Suppressor macrophage treated with lipopolysaccharide for 1 hour (primary cell): ENCODE measurements at regions not wholly inside any gene's neighbourhood (a gene's known extent, or its start where the extent isn't known, plus 50 kb on each side); places are given as distances from the start of the nearest gene placed in this dataset.
"Not testable (repeated sequence)": the region's sequence is repeated elsewhere in the genome, so short reads cannot be mapped to it uniquely, and the experiment has no call there.

ENCODE experiments used
- DNase-seq, 3 donors: peaks; one replicate each; pipeline ENCODE4 v3.0.0-alpha.2; 2020 to 2022

DNA sequence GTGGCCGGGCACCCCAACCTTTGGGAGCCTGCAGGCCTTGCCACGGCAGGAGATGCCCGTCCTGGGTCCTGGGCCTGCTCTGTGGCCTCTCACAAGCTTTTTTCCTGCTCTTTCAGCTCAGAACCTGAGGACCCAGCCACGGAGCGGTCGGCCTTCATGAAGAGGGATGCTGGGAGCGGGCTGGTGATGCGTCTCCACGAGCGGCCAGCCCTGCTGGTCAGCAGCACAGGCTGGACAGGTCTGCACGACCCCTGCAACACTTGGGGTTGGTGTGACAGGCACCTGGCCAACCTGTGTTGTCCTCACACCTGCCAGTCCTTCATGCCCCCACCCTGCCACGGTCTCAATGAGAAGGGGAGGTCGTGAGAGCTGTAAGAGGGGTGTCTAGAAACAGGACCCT, 170.0 kb downstream of the ADRA2C start:
- DNase-seq, result no peak

DNA sequence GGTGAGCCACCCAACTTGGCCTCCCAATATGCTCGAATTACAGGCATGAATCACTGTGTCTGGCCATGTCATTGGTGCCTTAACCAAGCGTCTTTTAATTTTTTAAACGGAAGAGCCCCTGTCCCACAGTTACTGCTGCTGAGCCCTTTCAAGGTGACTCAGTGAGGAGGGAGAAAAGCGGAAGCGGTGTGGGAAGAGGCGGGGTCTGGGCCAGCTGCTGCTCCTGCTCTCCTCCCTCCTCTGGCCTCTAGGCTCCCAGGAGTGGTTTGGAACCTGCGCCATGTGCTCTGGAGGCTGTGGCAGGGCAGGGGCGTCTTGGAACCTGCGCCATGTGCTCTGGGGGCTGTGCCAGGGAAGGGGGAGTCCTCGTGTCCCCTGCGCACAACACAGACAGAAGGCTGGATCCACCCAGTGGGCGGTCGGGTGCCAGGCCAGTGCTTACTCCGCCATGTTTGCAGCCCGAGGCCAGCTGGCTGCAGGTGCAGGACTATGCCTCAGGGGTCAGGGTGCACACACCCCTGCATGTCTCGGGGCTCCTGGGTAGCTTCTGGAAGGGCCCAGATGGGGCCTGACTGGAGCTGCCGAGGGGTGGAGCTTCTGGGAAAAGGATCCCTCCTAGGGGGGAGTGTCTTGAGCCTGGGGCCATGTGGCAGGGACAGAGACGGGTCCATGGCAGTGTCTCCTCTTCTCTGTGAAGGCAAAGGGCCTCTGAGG, 171.8 kb downstream of the ADRA2C start:
- peak in 2 of 3 donors; percentile 1 to 2 for DNase-seq

DNA sequence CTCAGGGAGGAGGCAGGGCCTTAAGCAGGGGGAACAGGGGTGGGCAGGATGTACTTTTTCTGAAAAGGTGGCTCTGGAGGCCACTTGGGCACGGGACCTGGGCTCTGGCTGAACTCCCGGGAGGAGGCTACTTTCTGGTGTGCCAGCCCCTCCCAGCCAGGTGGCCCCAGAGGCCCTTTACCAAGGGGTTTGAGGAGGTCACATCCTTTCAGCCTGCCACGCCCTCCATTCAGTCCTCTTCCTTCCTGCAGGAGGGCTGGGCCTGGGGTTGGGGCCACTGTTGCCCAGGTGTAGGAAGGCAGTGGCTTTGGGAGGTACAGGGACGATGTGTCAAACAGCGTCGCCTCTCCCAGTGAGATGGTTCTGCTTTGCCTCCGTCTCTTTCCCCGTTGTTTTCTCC, 172.5 kb downstream of the ADRA2C start:
- DNase-seq, result not testable (repeated sequence)

DNA sequence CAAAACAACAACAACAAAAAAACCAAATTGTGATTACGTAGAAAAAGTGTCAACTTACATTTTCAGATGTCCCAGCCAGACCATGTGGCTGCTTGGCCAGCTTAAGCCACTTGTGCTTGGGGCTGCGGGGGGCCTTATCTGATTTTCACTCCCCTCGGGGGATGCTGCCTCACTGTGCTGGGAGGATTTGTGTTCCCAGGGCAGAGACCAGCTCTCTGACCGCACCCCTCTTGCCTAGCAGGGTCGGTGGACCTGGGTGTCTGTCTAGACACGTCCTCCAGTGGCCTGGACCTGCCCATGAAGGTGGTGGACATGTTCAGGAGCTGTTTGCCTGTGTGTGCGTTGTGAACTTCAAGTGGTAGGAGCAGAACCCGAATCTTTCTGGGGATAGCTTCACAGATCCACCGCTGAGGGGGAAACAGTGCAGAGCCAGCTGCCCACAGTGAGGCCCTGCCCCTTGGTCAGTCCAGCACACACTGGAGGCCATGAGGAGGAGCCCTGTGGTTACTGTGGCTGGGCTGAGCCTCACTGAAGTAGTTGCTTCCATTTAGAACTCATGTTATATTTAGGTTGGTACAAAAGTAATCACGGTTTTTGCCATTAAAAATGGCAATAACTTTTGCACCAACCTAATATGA, 173.9 kb downstream of the ADRA2C start:
- DNase-seq, result not testable (repeated sequence)

DNA sequence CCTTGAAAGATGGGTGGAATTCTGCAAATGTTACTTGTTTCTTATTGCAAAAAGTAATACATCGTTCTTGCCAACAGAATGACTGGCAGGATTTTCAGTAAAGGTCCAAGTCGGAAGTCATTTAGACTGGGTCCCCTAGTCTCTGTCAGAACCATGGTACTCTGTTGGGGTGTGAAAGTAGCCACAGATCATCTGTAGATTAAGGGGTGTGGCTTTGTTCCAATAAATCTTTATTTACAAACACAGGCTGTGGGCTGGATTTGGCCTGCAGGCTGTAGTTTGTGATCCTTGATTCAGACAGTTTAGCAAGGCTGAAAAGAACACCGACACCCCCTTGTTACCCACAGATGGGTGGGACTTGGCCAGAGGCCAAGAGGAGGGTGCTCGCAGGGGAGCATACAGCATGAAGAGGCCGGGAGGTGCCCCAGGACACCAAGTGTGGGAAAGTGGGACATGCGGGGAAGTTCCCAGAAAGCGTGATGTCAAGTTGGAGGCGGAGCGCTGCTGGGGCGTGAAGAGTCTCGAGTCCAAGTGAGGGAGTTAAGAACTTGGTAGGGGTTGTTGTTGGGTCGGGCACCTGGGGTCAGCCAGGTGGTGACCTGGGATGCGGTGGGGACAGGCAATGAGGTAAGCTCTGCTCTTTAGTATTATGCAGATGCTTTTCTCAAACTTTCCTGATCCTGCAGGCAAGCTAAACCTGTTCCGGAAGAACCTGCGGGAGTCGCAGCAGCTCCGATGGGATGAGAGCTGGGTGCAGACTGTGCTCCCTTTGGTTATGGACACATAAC, 175.7 kb downstream of the ADRA2C start:
- DNase-seq, result not testable (repeated sequence)

DNA sequence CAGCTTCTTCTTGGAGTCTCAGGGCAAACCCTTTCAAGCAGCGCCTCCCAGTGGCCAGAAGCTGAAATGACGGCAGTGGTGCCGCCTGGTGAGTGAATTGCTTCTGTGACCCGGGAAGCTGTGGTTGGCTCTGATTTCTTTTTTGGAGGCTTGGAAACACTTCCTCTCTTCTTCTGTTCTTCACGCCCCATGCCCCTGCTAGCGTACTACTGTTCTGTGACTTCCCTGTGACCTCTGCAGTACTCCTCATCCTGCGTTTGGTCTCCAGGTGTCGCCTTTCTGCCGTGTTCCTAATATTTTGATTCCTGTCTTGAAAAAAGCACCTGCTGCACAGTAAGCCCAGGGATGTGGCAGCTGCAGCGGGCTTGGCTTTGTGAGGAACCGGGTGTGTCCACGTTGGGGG, 176.4 kb downstream of the ADRA2C start:
- DNase-seq, result peak; percentile 32 to 43 (median 38)

DNA sequence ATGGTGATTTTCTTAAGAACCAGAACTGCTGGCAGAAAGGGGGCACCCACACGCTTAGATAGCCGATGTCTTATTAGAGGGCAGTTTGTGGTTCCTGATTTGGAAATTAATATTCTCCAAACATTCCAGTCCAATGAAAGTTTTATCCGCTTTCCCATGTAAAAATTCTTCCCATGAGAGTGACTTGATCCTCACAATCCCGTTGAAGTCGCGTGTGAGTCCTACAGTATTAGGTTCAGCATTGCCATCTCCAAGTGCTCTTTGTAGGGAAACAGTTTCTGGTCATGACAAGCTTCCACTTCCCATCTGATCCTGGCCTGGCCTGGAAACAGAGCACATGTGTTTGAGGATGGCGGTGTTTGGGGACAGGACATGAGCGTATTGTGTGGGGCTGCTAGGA, 176.9 kb downstream of the ADRA2C start:
- DNase-seq, result not testable (repeated sequence)

DNA sequence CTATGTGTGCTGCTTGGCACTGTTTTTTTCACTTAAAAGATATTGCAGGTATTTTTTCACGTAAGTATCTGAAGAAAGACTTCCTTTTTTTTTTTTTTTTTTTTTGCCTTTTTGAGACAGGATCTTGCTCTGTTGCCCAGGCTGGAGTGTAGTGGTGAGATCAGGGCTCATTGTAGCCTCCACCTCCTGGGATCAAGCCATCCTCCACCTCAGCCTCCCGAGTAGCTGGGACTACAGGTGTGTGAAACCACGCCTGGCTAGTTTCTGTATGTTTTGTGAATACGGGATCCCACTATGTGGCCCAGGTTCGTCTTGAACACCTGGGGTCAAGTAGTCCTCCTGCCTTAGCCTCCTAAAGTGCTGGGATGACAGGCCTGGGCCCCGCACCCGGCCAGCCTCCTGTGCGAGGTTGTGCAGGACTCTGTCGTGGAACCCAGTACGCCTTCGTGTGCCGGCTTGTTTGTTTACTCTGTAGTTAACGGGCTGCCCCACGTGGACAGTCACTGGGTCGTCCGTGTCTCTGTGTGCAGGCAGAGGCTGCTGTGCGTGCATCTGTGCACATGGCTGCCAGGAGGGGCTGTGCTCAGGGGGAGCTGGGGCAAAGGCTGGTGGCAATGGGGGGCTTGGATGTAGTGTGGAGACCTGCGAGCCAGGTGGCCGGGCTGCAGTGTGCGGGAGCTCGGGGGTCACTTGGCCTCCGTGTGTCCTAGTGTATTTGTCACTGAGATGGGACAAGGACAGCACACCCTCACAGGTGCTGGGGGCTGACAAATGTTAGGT, 179.5 kb downstream of the ADRA2C start:
- DNase-seq, result no peak

DNA sequence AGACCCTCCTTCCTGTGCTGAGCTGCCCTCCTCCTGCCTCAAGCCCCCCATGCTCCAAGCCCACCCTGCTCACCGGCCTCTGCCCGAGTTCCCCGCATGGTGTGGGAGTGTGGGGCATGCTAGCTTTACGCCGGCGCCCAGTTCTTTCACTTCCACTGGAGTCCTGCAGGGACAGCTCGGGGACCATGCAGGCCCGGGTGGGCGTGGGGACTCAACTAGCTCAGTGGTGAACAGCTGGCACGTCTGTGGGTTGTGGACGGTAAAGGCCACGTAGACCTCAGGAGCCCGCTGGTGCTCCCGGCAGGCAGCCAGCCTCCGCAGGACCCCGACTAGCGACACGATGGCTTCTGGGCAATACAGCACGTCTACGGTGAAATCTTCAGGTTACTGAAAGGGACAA, 180.4 kb downstream of the ADRA2C start:
- not testable (repeated sequence) for DNase-seq

DNA sequence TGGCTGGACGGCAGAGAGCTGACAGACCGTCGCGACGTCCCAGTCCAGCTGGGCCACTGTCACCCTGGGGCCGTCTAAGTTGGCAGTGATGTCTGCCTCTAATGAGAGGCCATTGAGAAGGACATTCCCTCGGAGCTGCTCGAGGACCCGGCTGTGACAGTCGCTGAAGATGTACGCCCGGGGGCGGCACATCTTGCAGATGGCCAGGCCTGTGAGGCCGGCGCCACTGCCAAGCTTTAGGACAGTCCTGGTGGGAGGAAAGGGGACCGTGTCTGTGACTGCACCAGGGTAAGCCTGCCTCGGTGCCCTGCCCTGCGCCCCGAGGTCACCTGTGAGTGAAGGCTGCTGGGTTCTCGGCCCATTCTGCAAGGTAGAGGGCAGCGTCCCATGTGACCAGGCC, 181.6 kb downstream of the ADRA2C start:
- DNase-seq, result not testable (repeated sequence)

DNA sequence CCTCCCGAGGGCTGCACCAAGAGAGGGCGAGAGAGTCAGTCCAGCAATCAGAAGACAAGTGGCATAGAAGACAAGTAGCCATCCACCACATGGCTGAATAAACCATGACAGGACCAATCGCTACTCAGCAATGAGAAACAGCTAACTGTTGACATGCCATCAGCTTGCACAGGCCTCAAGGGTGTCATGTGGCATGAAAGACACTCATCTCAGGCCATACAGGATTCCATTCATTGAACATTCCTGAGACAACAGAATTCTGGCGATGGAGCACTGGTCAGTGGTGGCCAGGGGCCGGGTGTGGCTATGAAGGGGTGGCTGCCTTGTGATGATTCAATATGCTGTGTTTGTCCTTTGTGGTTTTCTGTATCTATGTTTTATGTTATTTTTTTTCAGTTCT, 182.0 kb downstream of the ADRA2C start:
- DNase-seq, result not testable (repeated sequence)

DNA sequence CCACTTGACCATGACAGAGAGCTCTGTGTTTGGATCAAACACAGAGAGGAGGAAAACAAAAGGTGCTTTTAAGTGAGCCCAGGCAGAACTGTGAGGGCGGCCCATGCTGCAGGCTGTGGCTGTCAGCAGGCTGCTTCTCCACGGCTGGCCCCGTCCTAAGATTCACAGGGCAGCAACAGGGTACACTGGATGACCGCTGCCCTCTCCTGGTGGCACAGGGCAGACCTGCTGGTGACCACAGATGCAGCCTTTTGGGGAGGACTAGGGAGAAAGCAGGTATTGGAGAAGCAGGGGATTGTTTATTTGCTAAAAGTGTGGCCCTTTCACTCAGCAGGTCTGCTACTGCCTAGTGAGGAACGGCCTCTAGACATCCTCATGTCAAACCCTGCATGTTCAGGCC, 183.7 kb downstream of the ADRA2C start:
- DNase-seq, result peak; percentile 39 to 69 (median 57)

DNA sequence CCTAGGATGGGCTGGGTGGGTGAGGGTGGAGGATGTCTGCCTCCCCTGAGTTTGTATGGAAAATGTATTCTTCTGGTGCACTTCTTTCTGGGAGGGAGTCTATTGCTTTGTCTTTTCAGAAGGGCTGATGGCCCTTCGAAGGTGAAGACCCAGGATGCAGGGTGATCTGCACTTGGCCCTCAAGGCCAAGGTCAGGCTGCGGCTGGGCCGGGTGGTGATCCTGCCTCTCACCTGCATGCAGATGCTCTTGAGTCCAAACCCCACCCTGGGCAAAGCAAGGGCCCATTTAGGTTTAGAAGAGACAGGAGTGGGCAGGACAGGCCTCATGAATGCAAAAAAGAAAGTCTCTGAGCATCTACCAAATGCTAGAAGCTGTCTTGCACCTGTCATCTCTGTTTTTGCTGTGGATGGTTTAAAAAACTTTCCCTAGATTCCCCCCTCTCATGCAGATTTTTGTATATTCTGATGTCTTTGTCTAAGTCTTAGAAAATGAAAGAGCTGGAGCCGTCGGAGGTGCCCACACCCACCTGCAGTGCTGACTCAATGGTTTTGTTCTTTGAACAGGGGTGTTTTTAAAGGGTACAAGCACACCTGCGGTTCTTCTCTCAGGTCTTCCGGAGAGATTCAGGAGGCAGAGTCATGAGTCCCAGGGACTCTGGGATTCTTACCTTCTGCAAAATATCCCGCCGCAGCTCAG, 186.4 kb downstream of the ADRA2C start:
- DNase-seq, result not testable (repeated sequence)

DNA sequence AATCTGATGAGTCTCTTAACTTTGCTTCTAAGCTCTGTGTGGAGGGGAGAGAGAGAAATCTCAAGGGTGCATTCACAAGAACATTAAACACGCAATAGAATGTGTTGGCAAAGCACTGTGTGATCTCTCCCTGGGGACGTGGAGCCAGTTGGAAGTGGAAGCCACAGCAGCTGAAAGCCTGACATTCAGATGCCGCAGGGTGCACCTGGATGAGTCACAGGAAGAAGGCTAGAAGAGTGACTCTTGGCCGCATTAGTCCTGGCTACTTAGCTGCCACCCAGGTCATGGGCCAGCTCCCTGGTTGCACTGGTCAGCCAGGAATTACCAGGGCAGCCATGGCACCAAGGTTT, 186.9 kb downstream of the ADRA2C start:
- not testable (repeated sequence) for DNase-seq

DNA sequence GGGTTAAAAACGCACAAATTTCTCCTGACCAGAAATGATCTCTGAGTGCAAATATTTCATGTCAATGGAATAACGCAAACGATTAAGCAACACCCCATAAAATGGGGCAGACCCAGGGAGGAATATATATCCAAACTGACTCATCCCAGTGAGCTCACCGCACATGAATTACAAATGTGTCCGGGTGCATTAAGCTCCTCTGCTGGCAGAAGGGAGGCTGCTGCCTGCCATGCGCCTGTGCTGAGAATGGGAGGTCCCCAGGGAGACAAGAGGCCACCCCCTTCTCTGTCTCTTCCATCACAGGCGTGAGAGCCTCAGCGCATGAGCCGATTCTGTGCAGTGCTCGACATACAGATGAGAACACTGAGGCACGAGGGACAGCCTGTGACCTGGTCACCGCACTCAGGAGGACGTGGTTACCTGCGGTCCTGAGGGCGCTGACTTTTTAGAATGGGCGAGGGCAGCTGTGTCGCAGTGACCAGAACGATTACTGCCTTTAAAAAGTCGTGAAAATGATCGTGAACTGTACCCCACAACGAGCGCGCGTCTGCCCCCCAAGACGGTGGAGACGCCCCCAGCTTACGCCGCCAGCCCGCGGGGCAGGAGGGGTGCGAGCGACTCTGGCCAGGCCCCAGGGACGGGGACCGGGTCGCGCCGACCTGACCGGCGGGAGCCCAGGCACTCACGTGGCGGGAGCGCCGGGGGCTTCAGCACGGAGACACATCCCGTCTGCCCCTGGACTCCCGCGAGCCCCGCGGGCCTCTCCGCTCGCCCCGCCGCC, 188.5 kb downstream of the ADRA2C start:
- DNase-seq, result peak; percentile 78 to 89 (median 83)

DNA sequence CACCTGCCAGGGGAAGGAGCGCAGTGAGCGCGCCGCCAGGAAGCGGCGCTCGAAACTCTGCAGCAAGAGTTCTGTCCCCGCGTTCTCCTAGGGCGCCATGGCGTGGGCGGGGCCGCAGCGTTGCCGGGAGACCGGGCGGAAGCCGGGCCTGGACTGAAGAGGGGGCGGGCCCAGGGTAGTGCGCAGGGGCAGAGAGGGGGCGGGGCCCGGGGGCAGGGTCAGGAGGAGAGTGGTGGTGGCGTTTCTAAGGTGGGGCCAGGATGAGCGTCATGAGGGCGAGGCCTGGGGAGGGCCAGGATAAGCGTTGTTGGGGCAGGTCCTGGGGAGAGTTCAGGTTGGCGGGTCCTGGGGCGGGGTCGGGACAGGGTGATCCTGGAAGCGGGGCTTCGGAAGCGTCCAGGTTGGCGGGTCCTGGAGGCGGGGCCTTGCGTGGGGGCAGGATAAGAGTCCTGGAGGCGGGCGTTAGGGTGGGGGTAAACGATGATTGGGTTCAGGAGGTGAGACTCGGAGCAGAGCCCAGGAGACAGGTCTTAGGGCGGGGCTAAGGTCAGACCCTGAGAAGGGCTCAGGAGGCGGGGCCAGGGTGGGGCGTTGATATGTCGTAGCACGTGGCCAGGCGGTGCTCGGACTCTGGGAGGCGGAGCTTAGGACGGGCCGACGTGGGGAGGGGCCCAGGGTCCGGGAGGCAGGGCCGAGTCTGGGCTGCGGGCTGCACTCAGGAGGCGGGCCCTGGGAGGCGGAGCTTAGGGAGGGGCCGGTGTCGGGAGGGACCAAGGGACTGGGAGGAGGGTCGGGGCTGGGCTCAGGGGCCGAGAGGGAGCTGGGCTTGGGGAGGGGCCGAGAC, 189.4 kb downstream of the ADRA2C start:
- DNase-seq, result peak; percentile 98 to 100 (median 98)

DNA sequence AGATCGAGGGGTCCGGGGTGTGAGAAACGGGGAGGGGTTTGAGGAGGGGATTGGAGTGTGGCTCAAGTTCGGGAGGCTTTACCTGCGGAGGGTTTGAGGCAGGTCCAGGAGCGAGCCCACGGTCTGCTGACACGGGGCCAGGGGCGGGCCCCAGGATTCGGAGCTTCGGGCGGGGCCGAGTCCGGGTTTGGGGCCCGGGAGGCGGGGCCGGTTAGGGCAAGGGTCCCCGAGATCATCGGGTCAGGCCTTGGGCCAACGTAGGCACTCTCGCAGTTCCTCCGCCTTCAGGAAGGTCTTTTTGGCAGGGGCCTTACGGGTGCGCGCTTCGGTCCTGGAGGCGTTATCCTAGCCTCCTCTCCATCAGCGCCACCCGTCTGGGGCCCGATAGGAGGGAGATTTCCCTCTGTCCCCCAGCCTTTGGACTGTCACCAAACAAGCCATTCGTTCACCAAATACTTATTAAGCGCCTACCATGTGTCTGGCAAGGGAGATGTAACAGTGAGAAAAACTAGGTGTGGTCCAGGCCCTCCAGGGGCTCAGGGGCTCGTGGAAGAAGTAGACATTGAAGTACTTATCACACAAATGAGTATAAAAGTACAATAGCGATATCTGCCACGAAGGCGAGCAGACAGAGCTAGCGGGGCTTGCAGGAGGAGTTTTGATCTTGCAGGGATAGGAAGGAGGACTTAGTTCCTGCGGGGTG, 190.1 kb downstream of the ADRA2C start:
- DNase-seq, result not testable (repeated sequence)

DNA sequence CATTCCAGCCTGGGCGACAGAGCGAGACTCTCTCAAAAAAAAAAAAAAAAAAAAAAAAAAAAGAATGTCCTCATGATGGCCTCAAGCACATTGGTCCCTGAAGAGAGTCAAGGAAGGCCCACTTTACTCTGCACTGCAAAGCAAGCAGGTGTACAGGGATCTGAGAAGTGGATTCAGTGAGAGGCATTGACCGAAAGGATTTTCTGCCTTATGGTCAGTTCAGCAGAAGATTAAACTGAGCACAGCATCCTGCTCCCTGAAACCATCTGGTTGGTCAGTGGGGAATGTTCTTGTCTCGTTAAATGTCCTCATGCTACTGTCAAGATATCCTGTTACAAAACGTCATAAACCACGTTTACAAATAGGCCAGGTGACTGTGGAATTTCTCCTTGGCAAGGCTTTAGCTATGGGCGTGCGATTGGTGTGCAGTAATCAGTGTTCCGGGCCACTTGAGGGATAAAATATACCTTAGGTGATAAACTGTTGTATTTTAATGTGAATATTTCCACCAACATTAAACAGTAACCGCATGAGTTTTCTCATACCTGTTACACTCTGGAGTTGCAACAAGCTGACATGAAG, 195.0 kb downstream of the ADRA2C start:
- DNase-seq, result not testable (repeated sequence)

DNA sequence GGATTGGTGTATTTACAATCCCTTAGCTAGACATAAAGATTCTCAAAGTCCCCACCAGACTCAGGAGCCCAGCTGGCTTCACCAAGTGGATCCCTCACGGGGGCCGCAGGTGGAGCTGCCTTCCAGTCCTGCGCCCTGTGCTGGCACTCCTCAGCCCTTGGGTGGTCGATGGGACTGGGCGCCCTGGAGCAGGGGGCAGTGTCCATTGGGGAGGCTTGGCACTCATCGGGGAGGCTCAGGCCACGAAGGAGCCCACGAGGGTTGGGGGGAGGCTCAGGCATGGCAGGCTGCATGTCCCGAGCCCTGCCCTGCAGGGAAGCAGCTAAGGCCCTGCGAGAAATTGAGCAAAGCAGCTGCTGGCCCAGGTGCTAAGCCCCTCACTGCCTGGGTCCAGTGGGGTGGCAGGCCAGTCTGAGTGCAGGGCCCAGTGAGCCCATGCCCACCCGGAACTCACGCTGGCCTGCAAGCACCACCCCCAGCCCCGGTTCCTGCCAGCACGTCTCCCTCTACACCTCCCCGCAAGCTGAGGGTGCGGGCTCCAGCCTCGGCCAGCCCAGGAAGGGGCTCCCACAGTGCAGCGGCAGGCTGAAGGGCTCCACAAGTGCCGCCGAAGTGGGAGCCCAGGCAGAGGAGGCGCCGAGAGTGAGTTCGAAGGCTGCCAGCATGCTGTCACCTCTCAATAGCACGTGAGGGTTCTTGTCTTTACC, 198.5 kb downstream of the ADRA2C start:
- DNase-seq, result not testable (repeated sequence)
